Brain pericyte (primary cell): ENCODE measurements at regions not wholly inside any gene's neighbourhood (a gene's known extent, or its start where the extent isn't known, plus 50 kb on each side); places are given as distances from the start of the nearest gene placed in this dataset.
"Not testable (repeated sequence)": the region's sequence is repeated elsewhere in the genome, so short reads cannot be mapped to it uniquely, and the experiment has no call there.

ENCODE experiments used
- DNase-seq: peaks from one replicate; pipeline ENCODE4 v3.0.0-alpha.2; 2012; ENCODE audit warnings: low read depth, low spot score

DNA sequence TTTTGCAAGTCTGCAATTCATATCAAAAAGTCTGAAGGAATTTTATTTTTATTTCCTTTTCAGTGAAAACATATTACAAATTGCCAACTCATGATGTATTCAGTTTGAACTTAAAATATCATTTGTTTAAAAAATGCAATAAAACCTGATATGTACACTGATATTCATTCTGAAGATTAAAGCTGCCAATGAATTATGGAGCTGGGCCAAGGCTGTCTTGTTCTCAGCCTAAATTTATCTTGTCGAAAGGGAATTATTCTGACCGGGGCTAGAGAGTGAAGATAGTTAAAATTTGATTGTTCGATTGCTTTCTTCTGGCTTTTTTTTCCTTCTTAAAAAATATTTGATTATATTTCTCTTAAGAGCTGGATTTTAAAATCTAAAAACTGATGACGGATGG lies 54.0 kb upstream of the RBFOX1 start:
- DNase-seq = no peak

DNA sequence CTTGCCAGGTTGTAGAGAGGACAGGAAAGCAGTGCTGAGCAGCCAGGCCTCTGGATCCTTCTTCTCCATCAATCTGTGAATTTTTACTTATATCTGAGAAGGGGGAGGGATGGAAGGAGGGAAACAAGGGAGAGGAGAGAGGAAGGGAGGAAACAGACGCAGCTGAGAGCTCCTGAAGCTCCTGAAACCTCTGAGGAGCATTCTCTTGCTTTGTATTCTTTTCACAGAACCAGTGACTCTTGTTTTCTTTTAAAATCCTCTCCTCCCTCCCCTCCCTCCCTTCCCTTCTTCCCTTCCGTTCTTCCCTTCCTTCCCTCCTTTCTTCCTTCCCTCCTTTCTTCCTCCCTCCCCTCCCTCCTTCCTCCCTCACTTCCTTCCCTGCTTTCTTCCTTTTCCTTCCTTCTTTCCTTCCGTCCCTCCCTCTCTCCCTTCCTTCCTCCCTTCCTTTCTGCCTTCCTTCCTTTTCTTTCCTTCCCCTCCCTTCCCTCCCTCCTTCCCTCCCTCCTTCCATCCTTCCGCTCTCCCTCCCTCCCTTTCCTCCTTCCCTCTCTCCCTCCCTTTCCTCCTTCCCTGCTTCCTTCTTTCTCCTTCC lies 60.0 kb upstream of the RBFOX1 start:
- DNase-seq = no peak

DNA sequence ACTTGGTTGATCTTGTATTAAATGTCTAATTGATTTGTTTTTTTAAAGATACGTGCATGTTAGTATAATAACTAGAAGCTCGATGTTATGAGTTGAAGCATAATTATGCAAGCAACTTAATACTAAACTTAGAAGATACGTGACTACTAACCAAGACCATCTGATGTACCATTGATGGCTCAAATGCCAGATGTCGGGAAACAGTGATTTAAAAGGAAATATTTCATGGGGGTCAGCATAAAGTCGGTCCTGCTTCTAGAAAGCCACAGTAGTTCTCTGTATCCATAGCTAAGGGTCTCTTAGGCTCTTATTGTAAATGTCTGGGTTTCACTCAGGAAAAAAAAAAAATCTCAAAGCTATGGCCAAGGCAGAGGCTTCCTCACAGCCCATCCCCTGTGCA lies 61.2 kb upstream of the RBFOX1 start:
- DNase-seq = no peak

DNA sequence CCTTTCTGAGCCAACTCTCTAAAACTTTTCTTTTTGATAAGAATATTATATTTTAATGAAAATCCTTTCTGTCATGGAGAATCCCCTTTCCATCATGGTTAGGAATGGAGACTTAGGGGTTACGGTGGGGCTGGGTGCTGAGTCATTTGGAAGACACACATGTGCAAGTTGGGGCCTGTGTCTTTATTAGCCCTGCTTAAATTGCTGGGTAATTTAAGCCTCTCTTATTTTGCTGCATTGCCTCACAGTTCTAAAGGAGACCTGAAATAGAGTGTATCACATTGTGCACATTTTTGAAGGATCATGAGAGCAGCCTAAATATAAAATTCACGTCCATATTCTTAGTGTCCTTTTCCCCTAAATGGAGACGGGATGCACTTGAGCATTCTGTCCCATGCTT lies 61.8 kb upstream of the RBFOX1 start:
- no peak for DNase-seq

DNA sequence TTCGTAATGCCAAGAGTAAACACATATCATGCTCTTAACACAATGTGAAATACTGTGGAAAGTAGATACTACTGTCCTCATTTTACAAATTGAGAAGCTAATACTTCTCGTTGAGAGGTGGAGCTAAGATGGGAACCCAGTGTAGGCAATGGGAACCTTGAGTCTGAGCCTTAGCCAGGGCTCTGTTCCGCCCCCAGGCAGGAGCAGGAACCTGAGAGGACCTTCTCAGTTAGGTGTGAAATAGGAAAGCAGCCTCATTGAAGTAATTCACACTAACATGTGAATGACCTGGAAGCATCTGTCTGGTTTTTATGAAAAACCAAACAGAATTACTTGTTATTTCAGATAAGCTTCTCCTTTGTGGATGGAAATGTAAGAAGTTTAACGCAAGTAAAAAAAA lies 62.6 kb upstream of the RBFOX1 start:
- DNase-seq = no peak

DNA sequence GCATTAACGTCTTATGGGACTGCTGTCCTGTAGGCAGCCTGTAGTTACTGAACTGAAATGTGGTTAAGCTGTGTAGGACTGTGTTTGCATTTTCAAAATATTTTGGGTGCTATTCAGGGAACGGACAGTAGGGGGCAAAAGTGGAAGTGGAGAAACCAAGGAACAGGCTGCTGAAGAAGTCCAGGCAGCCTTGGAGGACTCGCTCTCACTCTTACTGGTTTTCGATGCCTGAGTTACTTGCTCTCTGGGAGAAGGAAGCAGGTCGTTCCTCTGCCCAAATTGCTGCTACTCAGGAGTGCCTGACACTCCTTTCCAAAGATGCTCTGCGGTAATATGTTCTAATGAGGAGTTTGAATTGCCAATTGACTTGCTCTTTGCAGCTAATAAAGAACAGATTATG lies 64.5 kb upstream of the RBFOX1 start:
- no peak for DNase-seq

DNA sequence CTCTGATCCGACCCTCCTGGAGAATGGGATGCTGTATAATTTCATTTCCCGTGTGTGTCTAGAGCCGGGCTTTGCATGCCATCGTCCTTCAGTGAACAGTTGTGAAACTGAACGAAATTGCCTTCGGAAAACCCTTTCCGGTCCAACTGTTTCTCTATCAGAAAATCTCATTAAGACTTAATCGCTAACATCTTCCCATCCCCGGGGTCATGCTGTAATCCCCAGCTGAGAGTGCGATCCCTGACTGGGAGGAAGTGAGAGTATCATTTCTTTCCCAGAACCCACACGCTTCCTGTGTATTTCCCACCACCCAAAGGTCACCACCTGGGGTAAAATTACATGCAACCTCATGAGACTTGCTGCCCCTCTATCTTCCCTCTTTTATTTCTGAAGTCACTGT lies 75.6 kb upstream of the RBFOX1 start:
- no peak for DNase-seq

DNA sequence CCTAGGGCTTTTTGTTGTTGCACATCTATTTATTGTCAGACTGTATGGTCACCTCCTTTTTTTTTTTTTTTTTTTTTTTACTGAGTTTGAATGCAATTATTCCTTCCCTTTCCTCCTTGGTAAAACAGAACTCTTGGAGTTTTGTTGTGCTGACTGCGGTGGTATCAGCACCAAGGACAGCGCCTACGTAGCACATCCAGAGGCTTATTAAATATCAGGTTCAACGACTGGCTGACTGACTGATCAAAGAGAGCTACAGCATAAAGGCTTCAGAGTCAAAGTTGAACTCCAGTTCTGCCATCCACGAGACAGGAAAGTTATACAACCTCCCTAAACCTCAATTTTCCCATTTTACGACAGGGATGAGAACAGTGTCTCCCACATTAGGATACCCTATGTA lies 86.1 kb upstream of the RBFOX1 start:
- DNase-seq = no peak

DNA sequence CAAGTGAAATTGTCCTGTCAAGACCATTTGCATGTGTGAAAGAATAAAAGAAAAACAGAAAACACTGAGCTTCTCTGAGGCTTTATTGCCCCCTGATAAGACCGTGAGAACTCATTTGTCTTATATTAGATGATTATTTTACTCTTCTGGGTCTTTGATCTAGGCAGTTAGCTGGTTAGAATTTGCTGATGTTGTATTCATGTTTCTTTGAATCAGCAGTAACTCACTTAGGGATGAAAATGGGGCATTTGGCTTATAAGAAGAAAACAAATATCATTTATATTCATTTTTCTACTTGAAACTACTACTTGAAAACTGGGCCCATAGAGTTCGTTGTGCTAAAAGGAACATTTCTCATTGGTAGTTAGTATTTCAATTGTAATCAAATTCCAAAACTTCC lies 93.1 kb upstream of the RBFOX1 start:
- DNase-seq = no peak

DNA sequence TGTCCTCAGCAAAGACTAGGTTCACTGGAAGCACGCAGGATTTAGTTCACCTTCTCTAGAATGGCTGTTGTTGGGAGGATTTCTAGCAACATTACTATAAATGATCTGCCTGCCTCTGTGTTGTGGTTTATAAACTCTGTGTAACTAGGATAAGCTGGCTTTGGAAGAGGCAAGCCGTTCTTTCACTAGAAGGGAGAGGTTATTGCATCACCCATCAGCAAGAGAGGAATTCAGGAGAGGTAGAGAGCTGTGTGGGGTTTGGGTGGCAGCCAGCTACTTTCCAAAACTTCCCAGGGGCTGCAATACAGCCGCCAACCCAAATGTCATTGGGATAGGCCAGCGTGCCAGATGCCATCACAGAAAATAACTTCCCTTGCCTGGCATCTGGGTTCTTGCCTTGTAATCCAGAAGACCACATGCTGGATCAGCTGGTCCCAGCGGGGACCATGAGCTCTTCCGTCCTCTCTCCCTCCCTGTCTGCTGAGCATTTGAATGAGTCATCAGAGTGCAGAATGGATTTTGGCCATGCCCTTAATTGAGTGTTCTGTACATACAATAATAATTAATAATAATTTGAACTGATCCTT lies 95.7 kb upstream of the RBFOX1 start:
- no peak for DNase-seq

DNA sequence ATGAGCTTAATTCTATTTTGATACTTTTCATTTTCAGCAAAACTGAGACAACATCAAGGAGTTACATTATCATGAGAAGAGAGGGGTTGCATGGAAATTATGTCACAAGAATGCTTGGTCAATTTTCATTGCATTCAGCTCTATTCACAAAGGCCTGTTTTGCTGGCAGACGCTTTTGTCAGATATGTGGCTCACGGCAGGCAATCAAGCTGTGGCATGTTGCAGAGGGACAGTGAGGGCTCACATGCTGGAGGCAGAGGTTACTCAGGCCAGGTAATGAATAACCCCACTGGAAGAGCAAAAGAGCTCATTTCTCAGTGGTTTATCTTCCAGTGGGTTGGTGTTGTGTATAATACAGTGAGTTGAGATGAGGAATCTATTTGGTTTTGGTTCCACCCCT lies 98.7 kb upstream of the RBFOX1 start:
- no peak for DNase-seq

DNA sequence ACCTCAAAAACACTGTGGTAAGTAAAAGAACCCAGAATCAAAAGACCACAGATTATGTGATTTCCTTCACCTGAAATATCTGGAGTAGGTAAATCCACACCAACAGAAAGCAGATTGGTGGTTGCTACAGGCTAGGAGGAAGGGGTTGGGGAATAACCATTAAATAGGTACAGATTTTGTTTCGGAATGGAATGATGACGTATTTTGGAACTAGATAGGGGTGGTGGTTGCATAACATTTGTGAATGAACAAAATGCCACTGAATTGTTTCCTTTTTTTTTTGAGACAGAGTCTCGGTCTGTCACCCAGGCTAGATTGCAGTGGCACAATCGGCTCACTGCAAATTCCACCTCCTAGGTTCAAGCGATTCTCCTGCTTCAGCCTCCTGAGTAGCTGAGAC lies 100.9 kb upstream of the RBFOX1 start:
- no peak for DNase-seq

DNA sequence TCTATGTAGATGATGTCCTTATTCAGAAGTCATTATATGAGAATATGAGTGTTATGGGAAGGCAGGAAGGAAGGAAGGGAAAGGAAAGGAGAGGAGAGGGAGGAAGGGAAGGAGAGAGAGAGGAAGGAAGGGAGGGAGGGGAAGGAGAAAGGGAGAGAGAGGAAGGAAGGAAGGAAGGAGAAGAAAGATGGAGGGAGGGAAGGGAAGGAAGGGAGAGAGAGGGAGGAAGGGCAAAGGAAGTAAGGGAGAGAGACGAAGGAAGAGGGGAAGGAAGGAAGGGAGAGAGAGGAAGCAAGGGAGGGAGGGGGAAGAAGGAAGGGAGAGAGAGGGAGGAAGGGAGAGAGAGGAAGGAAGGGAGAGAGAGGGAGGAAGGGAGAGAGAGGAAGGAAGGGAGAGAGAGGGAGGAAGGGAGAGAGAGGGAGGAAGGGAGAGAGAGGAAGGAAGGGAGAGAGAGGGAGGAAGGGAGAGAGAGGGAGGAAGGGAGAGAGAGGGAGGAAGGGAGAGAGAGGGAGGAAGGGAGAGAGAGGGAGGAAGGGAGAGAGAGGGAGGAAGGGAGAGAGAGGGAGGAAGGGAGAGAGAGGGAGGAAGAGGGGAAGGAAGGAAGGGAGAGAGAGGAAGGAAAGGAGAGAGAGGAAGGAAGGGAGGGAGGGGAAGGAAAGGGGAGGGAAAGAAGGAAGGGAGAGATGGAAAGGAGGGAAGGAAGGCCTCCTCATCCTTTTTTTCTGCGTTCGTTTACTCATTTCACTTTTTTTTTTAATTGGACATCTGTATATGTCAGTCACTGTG lies 103.0 kb upstream of the RBFOX1 start:
- DNase-seq = not testable (repeated sequence)

DNA sequence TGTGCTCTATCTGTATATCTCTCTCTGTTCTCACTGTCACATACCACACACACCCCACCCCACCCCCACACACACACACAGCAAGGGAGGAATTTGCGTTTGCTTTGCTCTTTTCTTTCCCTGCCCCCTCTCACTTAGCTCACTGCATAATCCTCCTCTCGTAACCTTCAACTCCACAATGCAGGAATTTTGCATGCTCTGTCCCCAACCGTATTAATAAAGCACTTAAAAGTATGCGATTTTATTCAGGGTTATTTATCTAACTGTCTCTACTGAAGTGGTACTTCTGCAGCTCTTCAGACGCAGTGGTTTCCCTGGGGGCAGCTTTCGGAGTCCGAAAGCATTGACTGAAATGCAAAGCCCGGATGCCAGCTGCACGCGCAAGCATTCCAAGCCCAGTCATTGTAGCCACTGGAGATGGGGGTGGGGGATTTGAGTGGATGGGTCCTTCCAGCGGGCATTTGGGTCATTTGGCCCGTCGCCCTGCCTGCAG lies 105.4 kb upstream of the RBFOX1 start:
- DNase-seq = no peak

DNA sequence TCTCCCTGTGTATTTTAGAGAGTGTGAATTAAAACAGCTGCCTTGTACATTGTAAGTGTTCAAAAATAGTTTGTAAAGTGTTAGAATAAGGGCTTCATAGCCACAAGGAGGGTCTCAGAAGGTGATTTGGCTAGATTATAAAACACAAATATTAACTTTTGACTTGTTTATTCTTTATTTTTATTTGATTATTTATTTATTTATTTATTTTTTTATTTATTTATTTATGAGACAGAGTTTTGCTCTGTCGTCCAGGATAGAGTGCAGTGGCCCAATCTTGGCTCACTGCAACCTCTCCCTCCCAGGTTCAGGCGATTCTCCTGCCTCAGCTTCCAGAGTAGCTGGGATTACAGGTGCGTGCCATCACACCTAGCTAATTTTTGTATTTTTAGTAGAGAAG lies 111.5 kb upstream of the RBFOX1 start:
- DNase-seq = no peak

DNA sequence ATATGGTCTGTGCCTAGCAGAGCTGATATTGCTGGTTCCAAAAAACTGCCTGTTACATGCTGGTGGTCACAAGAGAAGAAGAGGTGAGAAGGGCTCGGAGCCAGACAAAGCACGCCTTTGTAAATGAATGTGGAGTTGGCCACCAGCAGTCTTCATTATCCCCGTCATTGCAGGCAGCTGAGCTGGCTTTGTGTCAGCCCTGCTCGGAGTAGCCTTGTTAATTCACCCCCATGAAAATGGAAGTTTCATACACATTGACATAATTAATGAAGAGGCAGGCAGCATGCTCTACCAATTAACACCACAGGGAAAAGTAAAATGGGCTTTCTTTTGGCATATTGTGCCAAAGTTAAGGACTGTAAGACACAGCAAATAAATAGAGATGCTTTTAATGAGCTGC lies 113.7 kb upstream of the RBFOX1 start:
- no peak for DNase-seq

DNA sequence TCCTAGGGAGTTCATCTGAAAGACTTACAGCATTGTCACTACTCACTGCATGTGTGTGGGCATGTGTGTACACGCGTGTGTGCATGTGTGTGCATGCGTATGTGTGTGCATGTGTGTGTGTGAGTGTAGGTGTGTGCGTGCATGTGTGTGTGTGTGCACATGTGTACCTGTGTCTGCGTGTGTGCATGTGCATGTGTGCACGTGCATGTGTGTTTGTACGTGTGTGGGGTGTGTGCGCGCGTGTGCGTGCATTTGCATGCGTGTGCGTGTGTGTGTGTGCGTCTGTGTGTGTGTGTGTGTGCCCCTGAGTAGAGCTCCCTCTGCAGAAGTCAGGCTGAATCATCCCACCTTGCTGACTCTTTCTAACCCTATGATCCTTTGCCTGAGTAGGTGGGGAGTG lies 114.8 kb upstream of the RBFOX1 start:
- no peak for DNase-seq

DNA sequence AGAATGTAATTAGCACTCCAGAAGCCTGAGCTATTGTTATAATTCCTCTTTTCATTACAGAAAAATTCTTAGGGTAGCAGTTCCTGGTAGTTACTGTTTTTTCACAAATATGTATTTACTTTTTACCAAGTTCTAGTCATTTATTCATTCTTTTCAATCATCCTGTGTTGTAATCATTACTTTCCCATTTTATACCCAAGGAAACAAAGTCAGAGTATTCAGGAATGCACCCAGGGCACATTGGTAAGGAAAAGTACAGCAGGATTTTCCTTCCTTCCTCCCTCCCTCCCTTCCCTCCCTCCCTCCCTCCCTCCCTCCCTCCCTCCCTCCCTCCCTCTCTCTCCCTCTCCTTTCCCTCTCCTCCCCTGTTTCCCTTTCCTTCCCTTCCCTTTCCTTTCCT lies 115.9 kb upstream of the RBFOX1 start:
- DNase-seq = no peak

DNA sequence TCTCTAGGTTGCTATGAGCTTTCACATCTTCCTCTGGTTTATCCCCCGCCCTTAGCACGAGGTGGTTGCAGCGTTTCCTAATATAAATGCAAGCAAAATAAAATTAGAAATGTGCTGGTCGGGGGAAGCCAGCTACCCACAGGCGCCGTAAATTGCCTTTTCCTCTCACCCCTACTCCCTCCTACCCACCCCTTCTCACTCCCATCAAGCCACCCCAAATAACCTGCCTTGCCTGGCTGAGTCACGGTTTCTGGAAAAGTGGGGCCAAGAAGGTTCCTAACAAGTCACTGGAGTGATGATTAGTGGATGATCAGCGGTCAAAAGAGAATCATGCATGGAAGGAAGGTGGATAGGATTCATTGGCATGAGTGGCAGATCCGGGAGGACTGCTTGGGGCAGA lies 120.9 kb upstream of the RBFOX1 start:
- DNase-seq = no peak

DNA sequence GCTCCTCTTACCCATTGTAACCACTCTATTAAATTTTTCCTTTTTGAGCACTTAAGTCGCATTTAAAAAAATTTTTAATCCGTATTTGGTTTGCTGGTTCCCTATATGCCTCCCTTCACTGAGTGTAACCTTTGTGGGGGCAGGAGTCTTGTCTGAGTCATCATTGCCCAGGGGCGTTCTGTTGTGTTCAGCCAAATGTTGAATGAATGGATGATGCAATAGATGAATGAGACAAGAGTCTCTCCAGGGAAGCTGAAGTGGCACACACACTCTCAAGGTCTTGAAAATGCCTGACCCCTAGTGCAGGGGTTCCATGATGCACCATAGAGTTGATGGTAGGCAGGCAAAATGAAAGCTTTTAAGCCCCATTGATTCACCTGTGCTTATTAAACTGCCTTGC lies 123.0 kb upstream of the RBFOX1 start:
- no peak for DNase-seq

DNA sequence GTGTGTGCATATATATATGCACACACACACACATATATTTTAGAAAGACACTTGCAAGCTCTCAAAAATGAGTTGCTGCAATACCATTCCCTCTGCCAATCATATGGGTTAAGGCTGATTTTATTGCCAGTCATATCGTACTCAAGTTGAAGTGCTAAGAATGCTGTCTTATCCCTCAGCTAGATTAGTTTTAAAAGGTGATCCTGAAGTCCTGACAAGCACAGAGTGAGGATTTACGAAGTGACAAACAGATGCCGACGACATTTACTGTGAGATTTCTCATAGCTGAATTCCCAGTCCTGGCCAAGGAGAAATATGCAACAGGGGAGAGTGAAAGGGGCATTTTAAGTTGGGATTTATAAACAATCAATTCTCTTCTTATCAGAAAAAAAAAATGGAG lies 126.2 kb upstream of the RBFOX1 start:
- DNase-seq = no peak

DNA sequence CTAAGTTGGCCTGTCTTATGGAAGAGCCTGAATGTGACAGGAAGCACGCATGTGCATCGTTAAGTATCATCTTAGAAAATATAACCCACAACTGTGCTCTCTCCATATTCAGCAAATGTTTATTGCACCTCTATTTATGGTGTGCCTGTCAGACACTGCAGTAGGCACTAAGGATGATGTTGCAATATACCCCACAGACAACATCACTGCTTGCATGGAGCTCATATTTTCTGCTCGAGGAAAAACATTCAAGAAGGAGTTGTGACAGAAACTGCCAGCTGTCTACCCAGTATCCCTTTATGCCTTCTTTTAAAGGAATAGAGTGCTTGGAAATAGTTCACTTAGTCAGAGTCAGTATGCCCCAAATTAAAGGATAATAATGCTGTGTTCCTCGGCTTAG lies 132.3 kb upstream of the RBFOX1 start:
- no peak for DNase-seq

DNA sequence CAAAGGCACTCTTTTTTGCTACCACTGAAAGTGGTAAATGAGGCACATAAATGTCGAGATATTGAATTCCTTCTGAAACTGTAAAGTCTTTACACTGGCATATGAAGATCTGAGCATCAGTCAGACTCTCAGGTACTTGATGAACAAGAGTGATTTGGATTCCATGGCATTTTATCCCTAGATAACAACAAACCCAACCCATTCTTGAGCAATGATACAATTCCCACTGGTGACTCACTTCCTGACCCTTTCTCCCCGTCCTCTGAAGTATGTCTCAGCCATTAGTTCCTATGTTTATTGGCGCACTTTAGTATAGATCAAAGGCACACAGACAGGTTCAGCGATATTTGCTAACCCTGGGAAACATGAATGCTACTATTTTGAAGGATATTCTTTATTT lies 147.0 kb upstream of the RBFOX1 start:
- no peak for DNase-seq
